Keratinocyte (primary cell): ENCODE measurements at regions not wholly inside any gene's neighbourhood (a gene's known extent, or its start where the extent isn't known, plus 50 kb on each side); places are given as distances from the start of the nearest gene placed in this dataset.

Experiments used
- DNase-seq: peaks from one replicate; pipeline ENCODE4 v3.0.0-alpha.2; 2011; ENCODE audit warnings: low read depth, missing footprints, low spot score
- FAIRE-seq: peaks from 2 replicates; lab custom pipeline; 2011; peaks lifted over from hg19 to GRCh38; lab: Jason Lieb, UNC
- H2AFZ ChIP-seq: 2 replicates; pipeline ENCODE4 v1.6.0; 2012; ENCODE audit warnings: low read length, control low read depth, inconsistent platforms; ENCODE audit not compliant: control insufficient read depth
- H3K27ac ChIP-seq: 2 replicates; pipeline ENCODE4 v1.5.1; 2011; ENCODE audit warnings: low read length; ENCODE audit not compliant: control insufficient read depth, insufficient read depth
- H3K27me3 ChIP-seq: 3 replicates; pipeline ENCODE4 v1.6.0; 2011; ENCODE audit warnings: low read length; ENCODE audit not compliant: control insufficient read depth, insufficient read depth; ENCODE audit errors: extremely low read depth
- H3K36me3 ChIP-seq, 2 experiments: 2 replicates in 1 of 2; 3 replicates in 1 of 2; pipeline ENCODE4 v1.5.1; 2011; ENCODE audit warnings: low read length in 2 of 2, mild to moderate bottlenecking in 1 of 2; ENCODE audit not compliant: control insufficient read depth in 2 of 2, insufficient read depth in 2 of 2; ENCODE audit errors: extremely low read depth in 1 of 2
- H3K4me1 ChIP-seq: 3 replicates; pipeline ENCODE4 v1.5.1; 2011; ENCODE audit warnings: low read length; ENCODE audit not compliant: control insufficient read depth, insufficient read depth; ENCODE audit errors: extremely low read depth
- H3K4me2 ChIP-seq: 3 replicates; pipeline ENCODE4 v1.6.0; 2011; ENCODE audit warnings: low read depth, low read length; ENCODE audit not compliant: control insufficient read depth, insufficient read depth; ENCODE audit errors: extremely low read depth
- H3K4me3 ChIP-seq, 3 experiments: fragments of 200-600 bp in 1 of 3; sonication (generic) in 1 of 3; 2 replicates in 2 of 3; 3 replicates in 1 of 3; pipeline ENCODE4 v1.5.1; 2011 to 2016; ENCODE audit warnings: low read length in 3 of 3, mild to moderate bottlenecking in 3 of 3, control low read depth in 2 of 3, inconsistent platforms in 1 of 3, low read depth in 1 of 3, mixed read lengths in 1 of 3, mixed run types in 1 of 3, moderate library complexity in 1 of 3; ENCODE audit not compliant: control insufficient read depth in 2 of 3, insufficient read depth in 2 of 3; ENCODE audit errors: extremely low read depth in 1 of 3
- H3K79me2 ChIP-seq: 2 replicates; pipeline ENCODE4 v1.6.0; 2012; ENCODE audit warnings: low read length; ENCODE audit not compliant: control insufficient read depth, insufficient read depth
- H3K9ac ChIP-seq: 3 replicates; pipeline ENCODE4 v1.6.0; 2011; ENCODE audit warnings: low read length; ENCODE audit not compliant: control insufficient read depth, insufficient read depth; ENCODE audit errors: extremely low read depth
- H3K9me1 ChIP-seq: 3 replicates; pipeline ENCODE4 v1.6.0; 2011; ENCODE audit warnings: low read length; ENCODE audit not compliant: control insufficient read depth, insufficient read depth; ENCODE audit errors: extremely low read depth
- H3K9me3 ChIP-seq: 2 replicates; pipeline ENCODE4 v1.5.1; 2012; ENCODE audit warnings: low read depth, low read length; ENCODE audit not compliant: control insufficient read depth
- H4K20me1 ChIP-seq: 3 replicates; pipeline ENCODE4 v1.6.0; 2011; ENCODE audit warnings: low read length; ENCODE audit not compliant: control insufficient read depth, insufficient read depth; ENCODE audit errors: extremely low read depth
- EZH2 ChIP-seq: IDR thresholded peaks from one replicate; pipeline ENCODE4 v1.6.1; 2012; ENCODE audit warnings: inconsistent platforms, mild to moderate bottlenecking, low read length, moderate library complexity
- dilution Hi-C: fragments of 300-500 bp; cut with MboI; formaldehyde crosslinking; loops from one replicate; pipeline ENCODE4 v1.7.0; 2020; ENCODE audit warnings: low sequenced_read_pairs; ENCODE audit not compliant: extremely low pct_ligation_motif_present
- TF ChIP-seq, protein P1 (sequence below), 3 experiments: IDR thresholded peaks in 1 of 3; conservative IDR thresholded peaks in 1 of 3; optimal IDR thresholded peaks in 1 of 3; 2 replicates in 2 of 3; 3 replicates in 1 of 3; pipeline versions ENCODE3 to v1.5.1; 2011; ENCODE audit warnings: low read length in 3 of 3, mild to moderate bottlenecking in 3 of 3, moderate library complexity in 2 of 3, control low read depth in 1 of 3, inconsistent platforms in 1 of 3; ENCODE audit not compliant: insufficient read depth in 2 of 3; ENCODE audit errors: extremely low read depth in 1 of 3

DNA sequence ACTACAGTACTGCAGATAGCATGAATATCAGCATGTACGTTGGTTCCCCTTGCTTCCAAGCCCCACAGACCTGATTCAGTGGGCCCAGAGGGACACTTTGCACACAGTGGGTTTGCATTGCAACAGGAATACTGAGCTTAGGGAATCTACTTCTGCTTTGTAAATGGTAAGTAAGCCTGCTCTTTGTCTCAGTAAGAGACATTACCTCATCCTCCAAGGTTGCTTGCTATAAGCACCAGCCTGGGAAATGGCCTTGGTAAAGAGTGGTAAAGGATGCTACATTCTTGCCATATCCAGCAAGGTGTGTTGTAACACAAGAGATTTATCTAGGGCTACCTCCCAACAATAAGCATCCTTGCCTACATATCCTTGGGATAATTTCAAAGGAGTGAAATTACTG, 730.5 kb downstream of the INHBA start:
- Histone ChIP-seq H3K4me2 (no peak overlapping the region), H4K20me1 (no peaks in the 10 kb centered on the region), H3K79me2 (no peaks in the 10 kb centered on the region), H3K4me3 (no peak overlapping the region), H3K4me1 (no peaks in the 10 kb centered on the region), H3K9me3 (no peaks in the 10 kb centered on the region), H3K27me3 (no peaks in the 10 kb centered on the region), H3K27ac (no peak overlapping the region), H3K9ac (no peak overlapping the region), H2AFZ (no peak overlapping the region), H3K36me3 (no peaks in the 10 kb centered on the region), H3K9me1 (no peaks in the 10 kb centered on the region)
- no peak for DNase-seq
- no peak for FAIRE-seq
- dilution Hi-C loops, result no loop called here
- TF ChIP-seq, protein P1, sequence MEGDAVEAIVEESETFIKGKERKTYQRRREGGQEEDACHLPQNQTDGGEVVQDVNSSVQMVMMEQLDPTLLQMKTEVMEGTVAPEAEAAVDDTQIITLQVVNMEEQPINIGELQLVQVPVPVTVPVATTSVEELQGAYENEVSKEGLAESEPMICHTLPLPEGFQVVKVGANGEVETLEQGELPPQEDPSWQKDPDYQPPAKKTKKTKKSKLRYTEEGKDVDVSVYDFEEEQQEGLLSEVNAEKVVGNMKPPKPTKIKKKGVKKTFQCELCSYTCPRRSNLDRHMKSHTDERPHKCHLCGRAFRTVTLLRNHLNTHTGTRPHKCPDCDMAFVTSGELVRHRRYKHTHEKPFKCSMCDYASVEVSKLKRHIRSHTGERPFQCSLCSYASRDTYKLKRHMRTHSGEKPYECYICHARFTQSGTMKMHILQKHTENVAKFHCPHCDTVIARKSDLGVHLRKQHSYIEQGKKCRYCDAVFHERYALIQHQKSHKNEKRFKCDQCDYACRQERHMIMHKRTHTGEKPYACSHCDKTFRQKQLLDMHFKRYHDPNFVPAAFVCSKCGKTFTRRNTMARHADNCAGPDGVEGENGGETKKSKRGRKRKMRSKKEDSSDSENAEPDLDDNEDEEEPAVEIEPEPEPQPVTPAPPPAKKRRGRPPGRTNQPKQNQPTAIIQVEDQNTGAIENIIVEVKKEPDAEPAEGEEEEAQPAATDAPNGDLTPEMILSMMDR (optimal IDR thresholded peaks at IDR 0.05 in 1 of 3, IDR thresholded peaks at IDR 0.05 in 1 of 3, conservative IDR thresholded peaks at IDR 0.05 in 1 of 3; ENCODE audit: extremely low read depth in 1 of 3, insufficient read depth in 2 of 3, low read length in 3 of 3), result no peak

DNA sequence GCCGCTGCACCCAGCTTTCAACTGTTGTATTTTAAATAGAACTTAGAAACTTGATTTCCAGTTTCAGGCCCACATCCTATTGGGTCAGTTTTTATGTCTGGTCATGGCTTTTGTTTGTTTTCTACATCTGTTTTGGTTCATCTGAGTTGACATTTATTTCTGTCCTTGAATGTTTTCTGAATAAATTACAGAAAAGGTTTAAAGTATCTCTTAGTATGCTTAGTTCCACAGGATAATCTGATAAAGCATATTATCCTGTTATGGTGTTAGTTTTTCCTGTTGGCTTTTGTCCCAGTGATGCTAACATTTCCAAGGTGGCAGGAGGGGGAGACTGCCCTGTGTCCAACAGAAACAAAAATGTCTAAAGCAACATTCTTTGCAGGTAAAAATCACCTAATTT, 733.2 kb downstream of the INHBA start:
- Histone ChIP-seq H4K20me1 (no peaks in the 10 kb centered on the region), H3K4me2 (no peak overlapping the region), H3K27me3 (no peaks in the 10 kb centered on the region), H3K27ac (no peak overlapping the region), H3K79me2 (no peaks in the 10 kb centered on the region), H3K36me3 (no peaks in the 10 kb centered on the region), H2AFZ (no peak overlapping the region), H3K4me3 (no peak overlapping the region), H3K9me1 (no peaks in the 10 kb centered on the region), H3K4me1 (no peaks in the 10 kb centered on the region), H3K9ac (no peak overlapping the region), H3K9me3 (no peaks in the 10 kb centered on the region)
- DNase-seq (no peak), FAIRE-seq (no peak)
- TF ChIP-seq EZH2, result no peak
- TF ChIP-seq, protein P1 (optimal IDR thresholded peaks at IDR 0.05 in 1 of 3, IDR thresholded peaks at IDR 0.05 in 1 of 3, conservative IDR thresholded peaks at IDR 0.05 in 1 of 3; ENCODE audit: extremely low read depth in 1 of 3, insufficient read depth in 2 of 3, low read length in 3 of 3), result no peak
- dilution Hi-C loops, result no loop called here
